ENCODE measurements at regions not wholly inside any gene's neighbourhood (a gene's known extent, or its start where the extent isn't known, plus 50 kb on each side); places are given as distances from the start of the nearest gene placed in this dataset.

DNA sequence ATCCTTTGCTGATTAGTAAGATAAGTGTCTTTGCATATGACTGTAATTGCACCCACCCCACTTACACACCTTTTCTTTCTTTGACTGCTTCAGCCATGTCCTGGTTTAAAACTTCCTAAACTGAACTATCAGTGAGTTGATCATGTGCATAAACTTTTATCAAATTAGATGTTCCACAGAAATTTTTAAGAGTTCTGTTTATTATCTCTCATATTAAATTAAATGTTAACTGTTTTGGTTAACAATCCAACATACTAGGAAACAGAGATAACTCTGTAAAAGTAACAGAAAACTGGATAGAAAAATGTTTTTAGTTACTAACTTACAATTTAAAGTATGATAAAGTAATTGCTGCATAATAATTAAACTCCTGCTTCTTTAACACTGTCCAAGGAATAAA lies 959.6 kb upstream of the LRRN3 start:
- no peak for TF ChIP-seq CTCF (IDR thresholded peaks at IDR 0.05)
- TF ChIP-seq POLR2A (IDR thresholded peaks at IDR 0.05): no peak

Data from body of pancreas (tissue), 4 donors.